Fibroblast of villous mesenchyme (primary cell): ENCODE measurements at regions not wholly inside any gene's neighbourhood (a gene's known extent, or its start where the extent isn't known, plus 50 kb on each side); places are given as distances from the start of the nearest gene placed in this dataset.
"Not testable (repeated sequence)": the region's sequence is repeated elsewhere in the genome, so short reads cannot be mapped to it uniquely, and the experiment has no call there.

Experiments
- DNase-seq: peaks from one replicate; pipeline ENCODE4 v3.0.0-alpha.2; 2010; ENCODE audit warnings: low read depth
- H3K4me3 ChIP-seq: 2 replicates; pipeline ENCODE4 v1.5.1; 2011; ENCODE audit warnings: low read depth, mild to moderate bottlenecking, low read length
- CTCF ChIP-seq: IDR thresholded peaks from 2 replicates; pipeline ENCODE4 v1.5.1; 2012; ENCODE audit warnings: low read depth, mild to moderate bottlenecking, low read length; ENCODE audit not compliant: insufficient read depth

GRCh38 chr2:123851281-123851680 lies 173.8 kb upstream of the CNTNAP5 start:
- DNase-seq: no peak
- H3K4me3 ChIP-seq: no peak overlapping the region
- no peak for TF ChIP-seq CTCF

- TF ChIP-seq CTCF: no peak
- DNase-seq: no peak
- no peak overlapping the region for H3K4me3 ChIP-seq
Observed at GRCh38 chr2:123853161-123853560, 171.9 kb upstream of the CNTNAP5 start.

- H3K4me3 ChIP-seq, DNase-seq: not testable (repeated sequence)
Observed at GRCh38 chr2:123859031-123859430, 166.1 kb upstream of the CNTNAP5 start.

- DNase-seq: no peak
- H3K4me3 ChIP-seq: no peak overlapping the region
- TF ChIP-seq CTCF: no peak
Observed at GRCh38 chr2:123864416-123864815, 160.7 kb upstream of the CNTNAP5 start.

- no peak overlapping the region for H3K4me3 ChIP-seq
- no peak for DNase-seq
Observed at GRCh38 chr2:123870206-123870880, 154.7 kb upstream of the CNTNAP5 start.

GRCh38 chr2:123870881-123871276 lies 154.2 kb upstream of the CNTNAP5 start:
- no peak for TF ChIP-seq CTCF
- H3K4me3 ChIP-seq: no peak overlapping the region
- no peak for DNase-seq

More at GRCh38 chr2:123870206-123870880, 154.7 kb upstream of the CNTNAP5 start:
- no peak for TF ChIP-seq CTCF

GRCh38 chr2:123890148-123890547 lies 134.9 kb upstream of the CNTNAP5 start:
- no peak overlapping the region for H3K4me3 ChIP-seq
- no peak for DNase-seq
- TF ChIP-seq CTCF: no peak
